Thyroid gland (tissue), 4 donors: ENCODE measurements at regions not wholly inside any gene's neighbourhood (a gene's known extent, or its start where the extent isn't known, plus 50 kb on each side); places are given as distances from the start of the nearest gene placed in this dataset.

ENCODE experiments used
- POLR2A ChIP-seq, 2 donors: fragments of 450-650 bp; IDR thresholded peaks; one replicate each; pipeline ENCODE4 v1.6.1; 2017; ENCODE audit warnings: antibody characterized with exemption in 2 of 2, mild to moderate bottlenecking in 2 of 2, moderate library complexity in 1 of 2
- TF ChIP-seq, protein P1 (sequence below), 6 experiments: fragments of 200-600 bp in 3 of 6; fragments of 450-650 bp in 3 of 6; sonication (generic) in 3 of 6; IDR thresholded peaks; one replicate each; pipeline ENCODE4 v1.5.1; 2016 to 2019; ENCODE audit warnings: antibody characterized with exemption in 6 of 6, mild to moderate bottlenecking in 2 of 6, inconsistent platforms in 1 of 6, moderate library complexity in 1 of 6

DNA sequence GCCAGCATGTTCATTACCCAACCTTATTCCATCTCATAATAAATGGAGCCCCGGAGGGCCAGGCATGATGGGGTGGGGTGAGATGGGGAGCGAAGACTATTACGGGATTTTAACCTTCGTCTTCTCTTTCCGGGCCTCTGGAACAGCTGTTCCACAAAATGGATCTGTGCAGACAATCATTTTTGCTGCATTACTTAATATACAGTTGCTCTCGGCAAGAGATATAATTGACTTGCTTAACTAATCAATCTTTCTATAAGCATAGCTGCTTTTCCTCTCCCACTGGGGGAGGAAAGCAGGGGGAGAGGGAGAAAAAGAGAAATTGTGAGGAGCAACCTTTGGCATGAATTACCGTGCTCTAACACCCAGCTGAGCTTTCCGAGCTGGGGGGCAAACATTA lies 440.4 kb downstream of the BUD13 start:
- TF ChIP-seq, protein P1, sequence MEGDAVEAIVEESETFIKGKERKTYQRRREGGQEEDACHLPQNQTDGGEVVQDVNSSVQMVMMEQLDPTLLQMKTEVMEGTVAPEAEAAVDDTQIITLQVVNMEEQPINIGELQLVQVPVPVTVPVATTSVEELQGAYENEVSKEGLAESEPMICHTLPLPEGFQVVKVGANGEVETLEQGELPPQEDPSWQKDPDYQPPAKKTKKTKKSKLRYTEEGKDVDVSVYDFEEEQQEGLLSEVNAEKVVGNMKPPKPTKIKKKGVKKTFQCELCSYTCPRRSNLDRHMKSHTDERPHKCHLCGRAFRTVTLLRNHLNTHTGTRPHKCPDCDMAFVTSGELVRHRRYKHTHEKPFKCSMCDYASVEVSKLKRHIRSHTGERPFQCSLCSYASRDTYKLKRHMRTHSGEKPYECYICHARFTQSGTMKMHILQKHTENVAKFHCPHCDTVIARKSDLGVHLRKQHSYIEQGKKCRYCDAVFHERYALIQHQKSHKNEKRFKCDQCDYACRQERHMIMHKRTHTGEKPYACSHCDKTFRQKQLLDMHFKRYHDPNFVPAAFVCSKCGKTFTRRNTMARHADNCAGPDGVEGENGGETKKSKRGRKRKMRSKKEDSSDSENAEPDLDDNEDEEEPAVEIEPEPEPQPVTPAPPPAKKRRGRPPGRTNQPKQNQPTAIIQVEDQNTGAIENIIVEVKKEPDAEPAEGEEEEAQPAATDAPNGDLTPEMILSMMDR (IDR thresholded peaks at IDR 0.05): no peak
- TF ChIP-seq POLR2A (IDR thresholded peaks at IDR 0.05): no peak
